HG02885 (cell line): ENCODE measurements at regions not wholly inside any gene's neighbourhood (a gene's known extent, or its start where the extent isn't known, plus 50 kb on each side); places are given as distances from the start of the nearest gene placed in this dataset.

Experiments
- ATAC-seq: cut with Tn5 transposase; IDR thresholded peaks from one replicate; pipeline ENCODE4 v1.9.1; 2021; ENCODE audit warnings: mild to moderate bottlenecking; ENCODE audit not compliant: unreplicated experiment, poor library complexity

GRCh38 chr4:71151054-71151453 is 157.6 kb downstream of the DCK start:
- no peak for ATAC-seq

DNA sequence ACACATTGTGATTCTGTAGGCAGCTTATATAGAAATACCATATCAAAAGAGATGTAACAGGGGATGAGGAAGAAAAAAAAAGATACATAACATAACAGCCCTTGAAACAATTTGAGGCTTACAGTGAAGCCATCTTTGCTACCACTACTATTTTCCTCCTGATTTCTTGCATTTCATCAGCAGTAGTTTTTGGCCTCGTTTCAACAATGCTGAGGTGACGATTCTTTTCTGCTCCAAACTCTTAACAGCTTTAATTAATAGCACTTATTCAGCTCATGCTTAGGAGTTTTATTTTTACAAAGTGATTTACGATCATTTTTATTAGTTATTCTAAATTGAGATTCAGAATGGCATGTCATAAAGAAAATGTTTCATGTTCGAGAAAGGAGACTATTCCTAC is 163.2 kb downstream of the DCK start:
- ATAC-seq = no peak

GRCh38 chr4:71162386-71162785 is 168.9 kb downstream of the DCK start:
- ATAC-seq = no peak

DNA sequence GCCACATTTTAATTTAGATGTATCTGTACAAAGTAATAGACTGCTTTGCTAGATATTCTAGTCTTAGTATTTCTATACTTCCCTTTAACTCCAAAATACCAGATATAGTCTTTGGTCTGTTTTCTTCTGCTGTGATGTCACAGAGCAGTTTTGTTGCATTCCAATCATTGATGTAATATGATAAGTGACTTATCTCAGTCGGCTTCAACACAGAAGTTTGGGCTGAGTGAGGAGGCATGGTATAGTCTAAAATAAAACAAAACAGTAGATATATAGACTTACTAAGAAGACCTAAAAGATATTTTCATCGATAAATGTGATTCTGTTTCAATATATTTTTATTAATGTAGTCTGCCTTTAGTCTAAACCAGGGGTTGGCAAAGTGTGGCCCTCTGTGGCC is 169.9 kb downstream of the DCK start:
- no peak for ATAC-seq

GRCh38 chr4:71167083-71167482 is 171.7 kb upstream of the SLC4A4 start:
- ATAC-seq = no peak

DNA sequence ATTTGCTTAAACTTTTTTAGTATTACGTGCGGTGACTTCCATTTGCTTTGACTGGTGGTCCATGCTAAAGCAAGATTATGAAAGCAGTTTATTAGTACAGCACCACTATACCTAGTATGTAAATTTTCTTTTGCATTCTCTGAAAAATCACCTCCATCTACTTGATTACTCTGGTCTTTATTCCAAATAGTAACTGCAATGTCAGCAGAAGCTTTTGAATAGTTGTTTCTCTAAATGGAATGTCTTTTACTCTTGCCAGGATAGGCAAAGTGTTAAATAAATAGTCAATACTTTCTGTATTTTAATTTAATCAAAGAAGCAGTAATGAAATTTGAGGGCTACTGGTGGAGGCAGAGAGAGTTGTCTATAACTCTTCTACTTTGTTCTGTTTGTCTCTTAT is 167.2 kb upstream of the SLC4A4 start:
- no peak for ATAC-seq

DNA sequence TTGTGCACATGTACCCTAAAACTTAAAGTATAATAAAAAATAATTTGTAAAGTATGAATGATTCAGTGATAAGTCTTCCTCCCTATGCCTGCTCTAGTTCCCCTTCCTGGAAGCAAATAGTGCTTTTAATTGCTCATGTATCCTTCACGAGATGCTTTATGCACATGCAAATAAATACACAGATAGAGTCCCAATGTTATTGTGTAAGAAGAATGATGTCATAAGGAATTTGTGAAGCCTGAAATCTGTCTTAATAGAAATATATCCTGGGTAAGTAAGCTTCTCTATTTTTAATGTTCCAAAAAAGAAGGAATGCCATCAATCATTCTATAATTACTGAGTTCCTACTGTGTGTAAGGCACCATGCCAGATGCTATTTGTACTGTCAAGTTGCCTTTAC is 157.5 kb upstream of the SLC4A4 start:
- ATAC-seq = no peak

DNA sequence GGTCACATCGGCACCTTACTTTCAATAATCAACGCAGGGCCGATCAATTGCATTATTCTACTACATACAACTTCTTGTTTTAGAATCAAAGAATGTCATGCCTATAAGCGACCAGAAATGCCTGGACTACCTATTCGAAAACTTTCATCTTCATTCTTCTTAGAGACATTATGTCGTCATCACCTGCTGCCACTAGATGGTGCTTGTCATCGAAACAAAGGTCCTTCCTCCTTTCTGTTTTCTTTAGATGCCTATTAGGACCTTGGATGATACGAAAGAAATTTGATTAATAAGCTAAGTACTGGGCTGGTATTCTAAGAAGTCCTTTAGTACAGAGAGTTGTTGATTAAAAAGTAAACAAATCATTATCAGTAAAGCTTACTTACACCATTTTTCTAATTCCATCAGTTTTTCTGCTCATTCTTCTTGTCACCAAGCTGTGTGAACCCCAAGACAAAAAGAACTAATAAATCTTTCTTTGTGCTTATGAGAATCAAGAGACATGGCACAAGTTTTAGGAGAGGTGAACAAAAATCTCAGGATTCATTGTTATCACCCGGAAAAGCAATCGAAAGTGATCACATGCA is 154.5 kb upstream of the SLC4A4 start:
- ATAC-seq = peak; percentile 79

DNA sequence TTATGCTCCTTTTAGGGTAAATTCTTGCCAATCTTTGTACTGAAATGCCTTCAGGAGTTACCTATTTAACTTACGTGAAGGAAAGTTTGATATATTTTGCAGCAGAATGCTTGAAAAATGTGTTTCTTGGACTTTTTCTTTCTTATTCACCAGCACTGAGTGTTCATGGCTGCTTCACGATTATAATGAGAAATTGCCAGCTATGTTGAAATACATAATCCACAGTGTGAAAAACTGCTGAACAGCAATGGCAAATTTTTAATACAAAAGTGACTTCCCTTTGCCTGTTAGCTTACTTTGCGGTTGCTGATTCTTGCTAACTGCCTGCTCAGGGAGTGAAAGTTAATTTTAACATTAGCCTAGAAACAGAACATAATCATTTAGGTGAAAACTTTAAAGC is 153.8 kb upstream of the SLC4A4 start:
- no peak for ATAC-seq

DNA sequence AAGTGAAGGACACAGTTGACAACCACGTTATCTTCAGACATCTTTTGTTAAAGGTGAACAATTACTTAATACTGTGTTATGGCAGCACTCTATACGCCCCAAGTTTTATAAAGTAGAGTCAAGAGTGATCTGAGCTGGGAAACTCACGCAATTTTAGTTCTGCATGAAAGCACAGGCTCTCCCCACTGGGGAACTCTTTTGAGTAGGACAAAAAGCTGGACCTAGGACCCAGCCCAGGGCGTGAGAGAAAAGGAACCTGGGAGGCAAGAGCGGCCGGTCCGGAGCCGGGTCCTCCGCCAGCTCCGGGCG is 152.6 kb upstream of the SLC4A4 start:
- no peak for ATAC-seq

DNA sequence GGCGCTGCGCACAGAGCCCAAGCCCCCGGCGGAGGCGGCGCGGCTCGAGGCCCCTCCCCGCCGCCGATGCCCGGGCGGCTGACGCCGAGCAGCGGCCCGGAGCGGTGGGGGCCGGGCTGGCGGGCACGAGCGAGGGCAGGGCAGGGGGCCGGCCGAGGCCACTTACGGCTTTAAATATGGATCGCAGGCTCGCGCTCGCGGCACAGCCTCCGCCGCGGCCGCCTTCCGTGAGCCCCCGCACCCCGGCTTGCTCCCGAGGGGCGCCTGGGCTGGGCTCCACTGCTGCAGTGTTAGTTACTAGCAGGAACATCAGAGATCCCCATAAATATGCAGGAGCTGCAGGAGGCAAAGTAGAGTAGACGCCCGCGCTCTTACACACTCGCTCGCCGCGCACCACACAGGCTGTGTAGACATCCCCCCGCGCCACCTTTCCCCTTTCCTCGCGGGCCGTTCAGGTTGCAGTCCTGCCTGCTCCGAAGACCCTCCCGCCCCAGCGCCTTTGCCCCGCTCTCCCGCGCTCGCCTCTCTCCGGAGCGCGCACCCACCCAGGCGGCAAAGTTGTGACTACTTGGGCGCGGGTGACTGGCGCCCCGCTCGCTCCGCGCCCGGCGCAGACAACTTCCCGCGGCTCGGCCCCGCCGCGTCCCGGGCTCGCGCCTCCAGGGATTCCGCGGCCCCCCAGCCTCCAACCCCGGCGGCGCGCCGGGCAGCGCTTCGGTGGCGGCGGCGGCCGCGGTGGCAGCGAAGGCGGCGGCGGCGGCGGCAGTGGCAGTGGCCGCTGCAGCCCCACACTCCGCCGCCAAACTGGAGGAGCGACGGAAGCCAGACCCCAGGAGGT is 152.0 kb upstream of the SLC4A4 start:
- ATAC-seq = peak; percentile 38

DNA sequence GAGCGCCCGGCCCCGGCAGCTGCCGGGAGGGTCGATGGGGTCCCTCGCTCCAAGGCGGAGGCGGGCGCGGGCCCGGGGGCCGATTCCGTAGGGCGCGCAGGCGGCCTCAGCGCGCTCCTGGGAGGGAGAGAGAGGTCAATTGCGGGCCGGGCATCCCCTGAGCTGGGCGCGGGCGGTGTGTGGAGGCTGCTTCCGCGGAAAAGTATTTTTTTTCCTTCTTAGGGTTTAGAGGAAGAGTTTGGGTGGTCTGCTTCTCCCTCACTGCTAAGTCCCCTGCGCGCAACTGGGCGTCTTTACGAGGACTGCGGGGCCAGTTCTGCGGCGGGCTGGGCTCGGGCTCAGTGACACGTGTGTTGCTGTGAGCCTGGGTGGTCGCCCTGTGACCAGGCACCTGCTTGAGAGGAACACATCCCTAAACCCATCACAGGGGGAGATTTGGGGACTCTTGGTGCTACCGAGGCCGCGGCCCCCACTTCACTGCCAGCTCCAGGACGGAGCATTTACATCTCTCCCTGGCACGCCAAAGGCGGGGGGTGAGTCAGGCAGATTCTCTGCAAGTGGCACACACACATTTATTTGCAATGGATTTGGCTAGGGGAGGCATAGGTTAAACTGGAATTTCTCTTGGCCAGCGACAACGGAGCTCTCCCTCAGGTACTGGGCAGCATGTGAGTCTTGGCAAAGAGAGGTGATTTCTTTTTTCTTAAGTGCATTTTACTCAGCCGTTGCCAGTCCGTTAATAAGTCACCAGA is 151.2 kb upstream of the SLC4A4 start:
- peak; percentile 29 for ATAC-seq

DNA sequence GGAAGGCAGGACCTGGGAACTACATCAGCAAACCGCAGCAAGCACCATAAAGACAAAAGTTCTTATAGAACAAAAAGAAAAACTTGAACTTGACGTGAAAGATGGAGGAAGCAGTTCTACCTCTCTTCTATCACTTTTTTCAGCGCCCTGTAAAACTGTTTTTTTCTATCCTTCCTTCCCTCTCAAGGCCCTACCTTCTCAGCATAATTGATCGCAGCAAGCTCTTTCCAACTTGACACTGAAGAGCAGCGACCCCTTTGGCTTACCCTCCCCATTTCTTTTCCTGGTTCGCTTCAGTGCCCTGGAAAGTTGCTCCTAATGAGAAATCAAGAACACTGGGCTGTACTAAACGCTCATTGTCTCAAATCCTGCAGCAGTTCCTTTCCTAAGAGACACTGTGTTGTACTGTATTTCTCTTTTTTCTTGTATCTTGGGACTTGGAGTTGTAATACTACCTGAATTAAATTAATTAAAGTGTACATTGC is 150.6 kb upstream of the SLC4A4 start:
- ATAC-seq = no peak

GRCh38 chr4:71188951-71189350 is 149.9 kb upstream of the SLC4A4 start:
- ATAC-seq = no peak

GRCh38 chr4:71189471-71189870 is 149.3 kb upstream of the SLC4A4 start:
- no peak for ATAC-seq

DNA sequence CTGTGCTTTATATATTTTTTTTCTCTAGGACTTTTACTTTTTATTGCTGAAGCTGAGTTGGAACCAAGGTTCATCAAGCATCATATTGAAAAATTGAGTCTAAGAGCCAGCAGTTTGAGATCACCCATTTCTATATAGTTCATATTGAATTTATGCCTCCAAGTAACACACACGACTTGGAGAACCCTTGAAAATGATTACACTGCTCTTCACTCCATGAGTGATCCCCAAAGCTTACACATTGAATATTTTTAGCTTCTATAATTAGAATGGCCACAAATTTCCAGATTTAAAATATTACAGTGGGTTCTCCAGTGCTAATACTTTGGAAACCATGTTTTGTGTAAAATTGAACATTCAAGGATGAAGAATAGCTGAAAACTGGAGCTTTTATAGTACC is 144.4 kb upstream of the SLC4A4 start:
- ATAC-seq = no peak

DNA sequence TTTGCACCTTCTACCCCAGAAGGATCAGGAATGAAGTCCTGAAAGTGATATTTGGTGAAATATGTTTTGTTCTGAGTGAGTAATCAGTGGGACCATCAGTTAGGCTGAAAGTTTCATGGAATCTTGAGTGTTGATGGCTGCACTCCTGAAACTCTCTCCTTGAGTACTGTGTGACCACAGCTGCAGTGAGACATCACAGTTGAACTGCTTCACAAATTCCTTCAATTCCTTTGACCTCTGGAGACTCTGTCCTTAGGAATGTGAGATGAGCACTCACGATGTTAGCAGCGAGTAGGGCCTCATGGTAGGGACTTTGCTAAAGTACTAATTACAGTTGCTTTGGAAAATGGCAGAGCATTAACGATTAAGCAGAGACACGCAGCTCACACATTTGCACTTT is 142.9 kb upstream of the SLC4A4 start:
- no peak for ATAC-seq

DNA sequence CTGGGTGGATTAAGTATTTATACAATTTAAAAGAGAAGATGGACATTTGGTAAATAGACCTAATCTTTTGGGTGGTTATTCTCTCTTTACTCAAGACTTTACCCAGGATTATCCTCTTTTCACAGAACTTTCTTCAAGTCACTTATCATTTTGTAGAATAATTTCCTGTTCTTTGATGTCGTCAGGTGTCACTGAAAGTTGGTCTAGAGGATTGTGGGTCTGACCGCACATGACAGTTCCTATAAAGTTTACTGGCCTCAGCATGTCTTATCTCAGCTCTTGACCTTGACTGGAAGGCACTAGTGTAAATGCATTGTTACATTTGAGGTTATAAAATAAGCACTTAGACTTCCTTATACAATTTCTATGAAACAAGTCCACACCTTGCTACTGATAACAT is 139.9 kb upstream of the SLC4A4 start:
- no peak for ATAC-seq

GRCh38 chr4:71201057-71201456 is 137.8 kb upstream of the SLC4A4 start:
- no peak for ATAC-seq

- ATAC-seq = no peak
Observed at GRCh38 chr4:71201817-71202576, 136.8 kb upstream of the SLC4A4 start.

- ATAC-seq = no peak
Observed at GRCh38 chr4:71202705-71203104, 136.1 kb upstream of the SLC4A4 start.
